ENCODE measurements at regions not wholly inside any gene's neighbourhood (a gene's known extent, or its start where the extent isn't known, plus 50 kb on each side); places are given as distances from the start of the nearest gene placed in this dataset.

DNA sequence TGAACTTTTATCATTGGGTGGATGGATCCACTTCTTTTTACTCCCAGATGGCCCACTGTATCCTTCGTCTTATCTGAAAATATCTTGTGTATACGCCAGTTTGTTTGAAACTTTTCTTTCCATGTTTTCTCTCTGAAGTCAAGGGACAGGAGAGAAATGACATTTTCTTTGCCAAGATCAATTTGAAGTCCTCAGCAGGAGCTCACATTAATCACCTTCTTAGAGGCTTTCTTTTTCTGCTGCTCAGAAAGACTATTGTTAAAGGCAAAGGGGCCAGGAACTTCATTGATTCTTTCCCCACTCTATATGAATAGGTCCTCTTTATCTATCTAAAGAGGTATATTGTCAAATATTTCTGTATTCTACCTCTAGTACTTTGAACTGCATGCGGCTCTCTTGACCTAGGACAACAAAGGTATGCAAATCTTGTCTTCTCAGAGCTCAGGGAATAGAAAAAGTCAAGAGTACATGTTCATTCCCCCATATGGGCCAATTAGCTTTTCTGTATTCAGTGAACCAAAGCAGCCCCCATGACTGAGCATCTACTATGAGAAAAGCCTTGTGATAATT lies 583.3 kb downstream of the HS3ST4 start:
- no peak overlapping the region for H3K4me3 ChIP-seq (ENCODE audit: low read depth, low read length)
- TF ChIP-seq, protein P1, sequence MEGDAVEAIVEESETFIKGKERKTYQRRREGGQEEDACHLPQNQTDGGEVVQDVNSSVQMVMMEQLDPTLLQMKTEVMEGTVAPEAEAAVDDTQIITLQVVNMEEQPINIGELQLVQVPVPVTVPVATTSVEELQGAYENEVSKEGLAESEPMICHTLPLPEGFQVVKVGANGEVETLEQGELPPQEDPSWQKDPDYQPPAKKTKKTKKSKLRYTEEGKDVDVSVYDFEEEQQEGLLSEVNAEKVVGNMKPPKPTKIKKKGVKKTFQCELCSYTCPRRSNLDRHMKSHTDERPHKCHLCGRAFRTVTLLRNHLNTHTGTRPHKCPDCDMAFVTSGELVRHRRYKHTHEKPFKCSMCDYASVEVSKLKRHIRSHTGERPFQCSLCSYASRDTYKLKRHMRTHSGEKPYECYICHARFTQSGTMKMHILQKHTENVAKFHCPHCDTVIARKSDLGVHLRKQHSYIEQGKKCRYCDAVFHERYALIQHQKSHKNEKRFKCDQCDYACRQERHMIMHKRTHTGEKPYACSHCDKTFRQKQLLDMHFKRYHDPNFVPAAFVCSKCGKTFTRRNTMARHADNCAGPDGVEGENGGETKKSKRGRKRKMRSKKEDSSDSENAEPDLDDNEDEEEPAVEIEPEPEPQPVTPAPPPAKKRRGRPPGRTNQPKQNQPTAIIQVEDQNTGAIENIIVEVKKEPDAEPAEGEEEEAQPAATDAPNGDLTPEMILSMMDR (IDR thresholded peaks at IDR 0.05; ENCODE audit: low read depth, low read length, missing control alignments), result no peak
- no peak for DNase-seq (ENCODE audit: low read depth)

DNA sequence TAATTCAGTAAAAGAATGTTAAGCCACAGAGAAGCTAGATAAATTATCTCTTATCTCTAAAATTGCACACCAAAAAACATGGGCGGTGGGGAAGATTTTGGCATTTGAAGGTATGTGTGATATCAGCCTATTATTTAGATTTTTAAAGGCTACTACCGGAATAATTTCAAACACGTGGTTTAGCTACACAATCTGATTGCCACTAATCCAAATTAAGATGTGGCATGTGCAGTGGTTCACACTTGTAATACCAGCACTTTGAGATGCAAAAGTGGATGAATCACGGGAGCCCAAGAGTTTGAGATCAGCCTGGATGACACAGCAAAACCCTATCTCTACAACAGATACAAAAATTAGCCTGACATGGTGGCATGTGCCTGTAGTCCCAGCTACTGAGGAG lies 584.5 kb downstream of the HS3ST4 start:
- no peak for DNase-seq (ENCODE audit: low read depth)
- H3K4me3 ChIP-seq (ENCODE audit: low read depth, low read length), result no peak overlapping the region
- TF ChIP-seq, protein P1 (IDR thresholded peaks at IDR 0.05; ENCODE audit: low read depth, low read length, missing control alignments), result no peak

DNA sequence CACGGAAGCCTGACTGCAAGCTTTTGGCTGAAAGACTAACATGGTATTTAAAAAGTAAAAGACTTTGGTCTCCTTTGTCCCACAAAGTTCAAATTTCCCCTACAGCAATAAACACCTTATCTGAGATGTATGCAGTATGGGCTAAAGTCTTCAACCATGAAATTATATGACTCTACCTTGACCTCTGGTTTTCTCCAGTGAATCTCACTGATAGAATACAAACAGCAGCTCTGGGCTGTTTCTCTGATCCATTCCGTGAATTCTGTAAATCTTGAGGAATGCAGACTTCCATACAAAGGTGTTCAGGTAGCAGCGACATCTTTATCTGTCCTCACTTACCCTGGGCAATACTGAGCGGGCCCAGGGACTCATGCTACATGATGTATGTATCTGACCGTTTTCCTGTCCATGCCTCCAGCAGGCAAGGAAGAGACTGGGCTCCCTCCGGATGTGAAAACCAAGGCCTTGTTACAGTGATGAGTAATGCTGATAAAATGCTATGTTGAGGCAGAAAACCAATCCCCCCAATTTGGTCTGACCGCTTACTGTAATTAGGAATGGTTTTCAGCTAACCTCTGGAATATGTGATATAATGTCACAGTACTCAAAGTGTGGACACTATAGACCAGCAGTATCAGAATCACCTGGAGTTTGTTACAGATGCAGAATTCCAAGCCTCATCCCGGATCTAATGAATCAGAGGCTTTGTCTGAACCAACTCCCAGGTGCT lies 589.8 kb downstream of the HS3ST4 start:
- H3K4me3 ChIP-seq (ENCODE audit: low read depth, low read length), result no peak overlapping the region
- DNase-seq (ENCODE audit: low read depth), result no peak
- TF ChIP-seq, protein P1 (IDR thresholded peaks at IDR 0.05; ENCODE audit: low read depth, low read length, missing control alignments), result no peak

DNA sequence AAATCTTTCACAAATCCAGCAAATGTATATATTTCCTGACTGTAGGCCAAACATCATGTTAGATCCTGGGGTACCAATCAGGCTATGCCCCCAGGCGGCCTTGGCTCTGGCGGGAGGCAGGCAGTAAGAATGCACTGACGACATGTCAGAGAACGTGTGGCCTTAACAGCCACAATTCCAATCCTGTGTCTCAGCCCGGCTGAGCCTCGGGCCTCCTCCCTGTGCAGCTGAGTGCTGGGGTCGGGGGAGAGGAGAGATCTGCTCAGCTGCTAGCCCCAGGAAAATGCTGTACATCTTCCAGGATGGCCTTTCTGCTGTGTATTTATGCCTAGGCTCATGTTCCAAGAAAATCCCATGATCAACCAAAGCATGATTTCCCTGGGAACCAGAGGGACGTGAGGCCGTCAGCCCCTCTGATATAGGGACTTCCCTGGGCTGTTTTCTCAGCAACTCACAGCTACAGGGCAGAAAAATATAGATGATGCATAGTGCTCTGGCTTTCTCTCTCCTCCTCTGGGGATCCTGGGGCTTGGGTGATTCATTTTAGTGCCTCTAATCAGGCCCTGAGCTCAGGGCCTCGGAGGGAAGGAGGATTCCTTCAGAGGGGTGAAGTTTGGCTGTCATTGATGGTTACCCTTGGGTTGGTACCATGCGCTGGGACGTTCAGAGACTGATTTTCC lies 604.0 kb downstream of the HS3ST4 start:
- no peak for DNase-seq (ENCODE audit: low read depth)
- no peak overlapping the region for H3K4me3 ChIP-seq (ENCODE audit: low read depth, low read length)
- TF ChIP-seq, protein P1 (IDR thresholded peaks at IDR 0.05; ENCODE audit: low read depth, low read length, missing control alignments), result no peak

DNA sequence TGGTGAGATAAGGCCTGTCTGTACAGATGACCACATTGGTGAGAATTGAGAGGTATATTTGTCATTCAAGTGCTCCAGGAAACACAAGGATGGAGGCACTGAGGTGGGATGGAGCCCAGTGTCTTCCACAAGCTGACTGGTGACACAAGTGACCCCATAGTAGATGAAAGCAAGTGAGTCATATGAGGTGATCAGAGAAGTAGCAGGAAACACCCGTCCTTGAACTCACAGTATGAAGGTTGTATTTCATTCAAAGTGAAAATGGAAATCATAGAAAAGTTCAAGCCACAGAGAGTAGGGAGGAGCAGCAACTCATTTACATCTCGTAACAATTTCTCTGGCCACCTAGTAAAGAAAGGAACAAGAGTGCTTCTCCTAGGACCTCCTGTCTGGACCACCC lies 609.8 kb downstream of the HS3ST4 start:
- no peak for DNase-seq (ENCODE audit: low read depth)
- no peak overlapping the region for H3K4me3 ChIP-seq (ENCODE audit: low read depth, low read length)
- TF ChIP-seq, protein P1 (IDR thresholded peaks at IDR 0.05; ENCODE audit: low read depth, low read length, missing control alignments), result no peak

DNA sequence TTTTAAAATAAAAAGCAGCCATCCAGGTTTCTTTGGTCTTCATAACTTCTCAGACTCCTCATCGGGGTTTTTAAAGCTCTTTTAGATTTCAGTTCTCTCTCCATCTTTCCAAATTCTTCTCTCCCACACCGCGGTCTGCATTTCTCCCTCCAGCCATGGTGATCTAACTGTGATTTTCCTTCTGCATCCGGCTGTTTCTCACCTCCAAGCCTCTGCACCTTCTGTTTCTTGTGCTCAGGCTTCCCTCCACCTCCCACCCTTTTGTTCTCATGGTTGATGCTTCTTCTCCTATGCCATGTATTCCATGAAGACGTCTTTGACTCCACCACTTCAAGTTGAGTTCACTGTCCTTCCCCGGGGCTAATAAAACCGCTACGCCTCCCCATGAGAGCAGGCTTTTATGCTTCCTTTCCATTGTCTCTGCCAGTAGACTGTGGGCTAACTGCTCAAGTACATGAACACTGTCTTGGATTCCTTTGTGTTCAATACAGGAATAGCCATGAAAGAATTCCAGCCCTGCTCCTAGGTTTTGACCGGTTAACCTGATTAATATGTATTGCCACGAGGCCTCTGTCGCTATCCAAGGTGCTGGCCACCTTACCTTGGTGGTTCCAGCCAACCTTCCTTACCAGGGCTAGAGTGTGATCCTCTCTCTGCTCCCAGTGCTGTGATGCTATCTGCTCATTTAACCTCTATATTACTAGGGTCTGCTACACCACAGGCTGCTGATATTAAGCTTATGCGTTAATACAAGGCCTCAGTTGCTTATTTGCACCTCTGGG lies 625.1 kb downstream of the HS3ST4 start:
- no peak overlapping the region for H3K4me3 ChIP-seq (ENCODE audit: low read depth, low read length)
- DNase-seq (ENCODE audit: low read depth), result no peak
- TF ChIP-seq, protein P1 (IDR thresholded peaks at IDR 0.05; ENCODE audit: low read depth, low read length, missing control alignments), result no peak

All from GM12864 (cell line).